Activated CD4-positive, alpha-beta memory T cell treated with anti-CD3 and anti-CD28 coated beads for 36 hours (primary cell): ENCODE measurements at regions not wholly inside any gene's neighbourhood (a gene's known extent, or its start where the extent isn't known, plus 50 kb on each side); places are given as distances from the start of the nearest gene placed in this dataset.

Experiments
- CTCF ChIA-PET: fragments of 350-600 bp; sonication (Branson Sonifier 250); formaldehyde crosslinking; loops from one replicate; lab custom pipeline; 2021; ENCODE audit warnings: antibody characterized with exemption, inconsistent platforms; lab: Charles Lee
- POLR2A ChIA-PET: fragments of 350-600 bp; sonication (Branson Sonifier 250); formaldehyde crosslinking; loops from one replicate; lab custom pipeline; 2021; ENCODE audit warnings: antibody characterized with exemption; lab: Charles Lee
- DNase-seq: peaks from one replicate; pipeline ENCODE4 v3.0.0-alpha.2; 2020
- H3K27ac Mint-ChIP-seq: one replicate; pipeline ENCODE4 v1.8.0; 2021; ENCODE audit warnings: mixed read lengths
- H3K27me3 Mint-ChIP-seq: one replicate; pipeline ENCODE4 v1.8.0; 2021; ENCODE audit warnings: mixed read lengths
- H3K36me3 Mint-ChIP-seq: one replicate; pipeline ENCODE4 v1.8.0; 2021; ENCODE audit warnings: mixed read lengths
- H3K4me1 Mint-ChIP-seq: one replicate; pipeline ENCODE4 v1.8.0; 2021; ENCODE audit warnings: low read depth, mixed read lengths
- H3K4me3 Mint-ChIP-seq: one replicate; pipeline ENCODE4 v1.8.0; 2021; ENCODE audit warnings: mild to moderate bottlenecking, mixed read lengths
- H3K9me3 Mint-ChIP-seq: one replicate; pipeline ENCODE4 v1.8.0; 2021; ENCODE audit warnings: mixed read lengths
- intact Hi-C: fragments of 100-400 bp; cut with micrococcal nuclease; formaldehyde crosslinking; loops from one replicate; pipeline ENCODE4 v1.15.1; 2023

- Mint-ChIP-seq H3K27me3 (no peaks in the 10 kb centered on the region), H3K4me1 (no peaks in the 10 kb centered on the region), H3K4me3 (no peak overlapping the region), H3K27ac (no peak overlapping the region), H3K9me3 (no peaks in the 10 kb centered on the region), H3K36me3 (no peaks in the 10 kb centered on the region)
- ChIA-PET CTCF (interaction anchor here (0.7 kb wide), 1 partner anchor 12 kb away, joined by 3 read pairs; no protein-coding TSS in a partner anchor), POLR2A (interaction anchor here (1.5 kb wide), 1 partner anchor 197 kb away, joined by 4 read pairs; no protein-coding TSS in a partner anchor)
- no peak for DNase-seq
- intact Hi-C loops, result no loop called here
Observed at GRCh38 chr10:86597306-86597705, 57.0 kb upstream of the OPN4 start.

- no peaks in the 10 kb centered on the region for H3K27me3 Mint-ChIP-seq
- no peaks in the 10 kb centered on the region for H3K4me1 Mint-ChIP-seq
- ChIA-PET POLR2A (no interaction called here), CTCF (no interaction called here)
- no peak overlapping the region for H3K4me3 Mint-ChIP-seq
- H3K36me3 Mint-ChIP-seq, result no peaks in the 10 kb centered on the region
- no peak overlapping the region for H3K27ac Mint-ChIP-seq
- no peaks in the 10 kb centered on the region for H3K9me3 Mint-ChIP-seq
- no peak for DNase-seq
- intact Hi-C loops, result no loop called here
Observed at GRCh38 chr10:86598151-86598550, 56.2 kb upstream of the OPN4 start.

DNA sequence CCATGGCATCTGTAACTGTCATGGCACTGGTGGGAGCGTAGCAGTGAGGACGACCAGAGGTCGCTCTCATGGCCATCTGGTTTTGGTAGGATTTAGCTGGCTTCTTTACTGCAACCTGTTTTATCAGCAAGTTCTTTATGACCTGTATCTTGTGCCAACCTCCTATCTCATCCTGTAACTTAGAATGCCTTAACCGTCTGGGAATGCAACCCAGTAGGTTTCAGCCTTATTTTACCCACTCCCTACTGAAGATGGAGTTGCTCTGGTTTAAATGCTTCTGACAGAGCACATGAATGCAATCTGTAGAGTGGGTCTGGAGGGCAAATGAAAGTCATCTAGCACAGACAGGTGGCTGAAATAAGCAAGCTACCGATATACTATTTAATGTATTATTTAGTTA, 55.3 kb upstream of the OPN4 start:
- no peaks in the 10 kb centered on the region for H3K4me1 Mint-ChIP-seq
- CTCF ChIA-PET, result no interaction called here
- H3K4me3 Mint-ChIP-seq, result no peak overlapping the region

DNA sequence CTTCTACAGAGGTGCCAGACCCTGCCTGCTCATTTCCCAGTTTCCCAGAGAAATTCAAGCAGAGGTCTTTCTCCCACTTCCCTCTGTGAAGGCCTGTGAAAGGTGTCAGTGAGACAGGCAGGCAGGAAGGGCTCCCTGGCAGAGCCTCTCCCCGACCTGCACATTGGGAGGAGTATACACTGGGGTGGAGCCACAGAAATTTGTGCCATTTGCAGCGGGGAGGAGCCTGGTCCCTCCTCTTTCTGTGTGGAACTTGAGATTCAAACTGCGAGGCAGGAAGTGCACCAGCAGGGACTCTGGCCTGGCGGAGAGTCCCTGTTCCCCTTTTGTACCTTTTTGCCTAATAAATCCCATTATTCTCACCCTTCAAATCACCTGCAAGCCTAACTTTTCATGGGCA, 54.6 kb upstream of the OPN4 start:
- POLR2A ChIA-PET, result no interaction called here
- H3K27ac Mint-ChIP-seq, result no peak overlapping the region

More for the DNA sequence above, 55.3 kb upstream of the OPN4 start:
- intact Hi-C loops, result no loop called here
- Mint-ChIP-seq H3K36me3 (no peaks in the 10 kb centered on the region), H3K27ac (no peak overlapping the region), H3K27me3 (no peaks in the 10 kb centered on the region), H3K9me3 (no peaks in the 10 kb centered on the region)
- DNase-seq, result no peak
- POLR2A ChIA-PET, result no interaction called here

GRCh38 chr10:86600296-86600695, 54.1 kb upstream of the OPN4 start:
- DNase-seq, result no peak

More for the DNA sequence above, 54.6 kb upstream of the OPN4 start:
- H3K36me3 Mint-ChIP-seq, result no peaks in the 10 kb centered on the region
- peak; percentile 33 for DNase-seq
- CTCF ChIA-PET, result no interaction called here
- H3K4me3 Mint-ChIP-seq, result no peak overlapping the region
- H3K4me1 Mint-ChIP-seq, result no peaks in the 10 kb centered on the region
- no peaks in the 10 kb centered on the region for H3K9me3 Mint-ChIP-seq
- intact Hi-C loops, result no loop called here
- H3K27me3 Mint-ChIP-seq, result no peaks in the 10 kb centered on the region

DNA sequence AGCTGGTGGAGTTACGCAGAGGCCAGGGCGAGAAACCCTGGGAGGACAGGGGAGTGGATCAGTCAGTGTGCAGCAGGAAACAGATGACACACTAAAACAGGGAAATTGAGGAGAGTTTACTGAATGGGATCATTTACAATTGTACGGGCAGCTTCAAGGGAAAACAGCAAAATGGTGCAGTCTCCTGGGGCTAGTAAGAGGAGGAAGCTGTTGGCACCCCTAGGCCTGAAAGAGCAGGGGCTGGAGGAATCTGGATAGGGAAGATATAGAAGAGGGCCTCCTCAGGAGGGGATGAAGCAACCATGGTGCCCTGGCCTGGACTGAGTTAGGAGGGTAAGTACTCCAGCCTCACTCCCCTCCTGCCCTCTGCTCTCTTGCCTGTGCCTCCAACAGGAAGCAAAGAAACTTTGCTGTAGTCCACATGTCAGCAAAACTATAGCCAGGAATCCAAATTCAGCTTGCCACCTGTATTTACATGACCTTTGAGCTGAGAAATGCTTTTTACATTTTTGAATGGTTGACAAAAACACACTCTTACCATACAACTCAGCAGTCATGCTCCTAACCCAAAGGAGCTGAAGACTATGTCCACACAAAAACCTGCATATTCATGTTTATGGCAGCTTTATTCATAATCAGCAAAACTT, 52.3 kb upstream of the OPN4 start:
- Mint-ChIP-seq H3K9me3 (peaks cover 3% of the 10 kb centered on the region), H3K27ac (no peak overlapping the region), H3K36me3 (no peaks in the 10 kb centered on the region), H3K4me1 (no peaks in the 10 kb centered on the region), H3K4me3 (no peak overlapping the region), H3K27me3 (no peaks in the 10 kb centered on the region)
- intact Hi-C loops, result no loop called here
- no peak for DNase-seq
- CTCF ChIA-PET, result no interaction called here
- POLR2A ChIA-PET, result no interaction called here

More at GRCh38 chr10:86600296-86600695, 54.1 kb upstream of the OPN4 start:
- no peaks in the 10 kb centered on the region for H3K4me1 Mint-ChIP-seq
- ChIA-PET CTCF (no interaction called here), POLR2A (no interaction called here)
- intact Hi-C loops, result no loop called here
- no peaks in the 10 kb centered on the region for H3K36me3 Mint-ChIP-seq
- H3K4me3 Mint-ChIP-seq, result no peak overlapping the region
- no peak overlapping the region for H3K27ac Mint-ChIP-seq
- no peaks in the 10 kb centered on the region for H3K9me3 Mint-ChIP-seq
- no peaks in the 10 kb centered on the region for H3K27me3 Mint-ChIP-seq

DNA sequence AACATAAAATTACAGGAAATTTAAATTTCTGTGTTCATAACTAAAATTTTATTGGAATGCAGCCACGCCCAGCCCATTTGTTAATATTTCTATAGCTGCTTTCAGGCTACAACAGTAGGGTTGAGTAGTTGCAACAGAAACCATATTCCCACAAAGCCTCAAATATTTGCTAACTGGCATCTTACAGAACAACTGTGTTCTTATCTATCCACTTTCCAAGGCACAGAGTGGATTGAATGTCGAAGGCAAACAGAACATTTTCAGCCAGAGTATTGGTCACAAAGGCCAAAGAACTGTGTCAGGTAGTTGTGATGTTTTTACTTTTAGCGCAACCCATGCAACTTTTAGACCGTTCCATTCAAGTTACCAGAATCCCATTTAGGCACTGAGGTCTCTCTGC, 51.1 kb upstream of the OPN4 start:
- intact Hi-C loops, result no loop called here
- DNase-seq, result no peak
- H3K4me1 Mint-ChIP-seq, result no peaks in the 10 kb centered on the region
- H3K27ac Mint-ChIP-seq, result no peak overlapping the region
- POLR2A ChIA-PET, result no interaction called here
- H3K9me3 Mint-ChIP-seq, result peaks cover 3% of the 10 kb centered on the region
- peaks cover 2% of the 10 kb centered on the region for H3K27me3 Mint-ChIP-seq
- no peaks in the 10 kb centered on the region for H3K36me3 Mint-ChIP-seq
- CTCF ChIA-PET, result no interaction called here
- no peak overlapping the region for H3K4me3 Mint-ChIP-seq
